Effector memory CD8-positive, alpha-beta T cell (primary cell): ENCODE measurements at regions not wholly inside any gene's neighbourhood (a gene's known extent, or its start where the extent isn't known, plus 50 kb on each side); places are given as distances from the start of the nearest gene placed in this dataset.
A peak's percentile ranks its signal among the peaks of the same experiment; 100 is the strongest.

Source experiments
- ATAC-seq: fragments of 150-1000 bp; cut with Tn5 transposase; replicated peaks from 2 replicates; pipeline ENCODE4 v1.10.0; 2021; ENCODE audit warnings: mild to moderate bottlenecking, moderate library complexity
- DNase-seq, 3 experiments: peaks; one replicate each; pipeline ENCODE4 v3.0.0; 2021
- H3K27ac Mint-ChIP-seq, 2 donors: one replicate each; pipeline ENCODE4 v1.8.0; 2022; ENCODE audit warnings: mild to moderate bottlenecking in 2 of 2, mixed read lengths in 2 of 2, moderate library complexity in 2 of 2
- H3K27me3 Mint-ChIP-seq, 2 donors: one replicate each; pipeline ENCODE4 v1.8.0; 2022; ENCODE audit warnings: mixed read lengths in 2 of 2
- H3K36me3 Mint-ChIP-seq: one replicate; pipeline ENCODE4 v1.8.0; 2022; ENCODE audit warnings: mild to moderate bottlenecking, moderate library complexity, mixed read lengths; ENCODE audit not compliant: insufficient read depth
- H3K4me1 Mint-ChIP-seq, 2 donors: one replicate each; pipeline ENCODE4 v1.8.0; 2022; ENCODE audit warnings: low read depth in 2 of 2, mixed read lengths in 2 of 2
- H3K4me3 Mint-ChIP-seq, 2 donors: one replicate each; pipeline ENCODE4 v1.8.0; 2022; ENCODE audit warnings: mild to moderate bottlenecking in 2 of 2, mixed read lengths in 2 of 2, moderate library complexity in 2 of 2
- H3K9me3 Mint-ChIP-seq, 2 donors: one replicate each; pipeline ENCODE4 v1.8.0; 2022; ENCODE audit warnings: mixed read lengths in 2 of 2

GRCh38 chr5:134063188-134063820, 51.2 kb upstream of the TCF7 start:
- H3K27ac Mint-ChIP-seq, result no peak overlapping the region
- DNase-seq, result no peak
- H3K9me3 Mint-ChIP-seq, result no peaks in the 10 kb centered on the region
- peaks cover 5% of the 10 kb centered on the region for H3K36me3 Mint-ChIP-seq
- H3K4me3 Mint-ChIP-seq, result no peak overlapping the region
- H3K27me3 Mint-ChIP-seq, result peaks cover 0 to 1% of the 10 kb centered on the region in 2 donors
- peaks cover 0 to 4% of the 10 kb centered on the region in 2 donors for H3K4me1 Mint-ChIP-seq
- ATAC-seq, result no peak

GRCh38 chr5:134059758-134060495, 54.6 kb upstream of the TCF7 start:
- Mint-ChIP-seq H3K9me3 (no peaks in the 10 kb centered on the region), H3K36me3 (peaks cover 6% of the 10 kb centered on the region), H3K27me3 (no peaks in the 10 kb centered on the region), H3K4me1 (no peaks in the 10 kb centered on the region), H3K4me3 (no peak overlapping the region), H3K27ac (no peak overlapping the region)
- ATAC-seq (no peak), DNase-seq (no peak)

- no peak for DNase-seq
- Mint-ChIP-seq H3K4me3 (no peak overlapping the region), H3K27me3 (no peaks in the 10 kb centered on the region), H3K36me3 (peaks cover 7% of the 10 kb centered on the region), H3K4me1 (peaks cover 4 to 12% of the 10 kb centered on the region in 2 donors), H3K9me3 (no peaks in the 10 kb centered on the region), H3K27ac (peak overlapping the region in 1 of 2 donors; percentile 59)
- ATAC-seq, result no peak
Observed at GRCh38 chr5:134055015-134055414, 50.2 kb upstream of the VDAC1 start.
